NCI-H128 (cell line): ENCODE measurements at regions not wholly inside any gene's neighbourhood (a gene's known extent, or its start where the extent isn't known, plus 50 kb on each side); places are given as distances from the start of the nearest gene placed in this dataset.
A peak's percentile ranks its signal among the peaks of the same experiment; 100 is the strongest.

ENCODE experiments used
- DNase-seq: peaks from one replicate; lab custom pipeline; 2025; ENCODE audit not compliant: unreplicated experiment; lab: John Stamatoyannopoulos, UW

- no peak for DNase-seq
These were observed 295.8 kb downstream of the GABRB3 start for GRCh38 chr15:26477044-26477443.

GRCh38 chr15:26475554-26475953 lies 297.3 kb downstream of the GABRB3 start:
- DNase-seq: no peak

GRCh38 chr15:26472661-26473060 lies 300.2 kb downstream of the GABRB3 start:
- DNase-seq: no peak

GRCh38 chr15:26461847-26462608 lies 310.8 kb downstream of the GABRB3 start:
- no peak for DNase-seq

- DNase-seq: no peak
These were observed 312.7 kb downstream of the GABRB3 start for GRCh38 chr15:26460165-26460564.

- no peak for DNase-seq
These were observed 317.0 kb downstream of the GABRB3 start for GRCh38 chr15:26455828-26456227.

- DNase-seq: no peak
These were observed 319.0 kb downstream of the GABRB3 start for GRCh38 chr15:26453914-26454313.

GRCh38 chr15:26451995-26452394 lies 320.9 kb downstream of the GABRB3 start:
- no peak for DNase-seq

GRCh38 chr15:26449291-26449690 lies 323.6 kb downstream of the GABRB3 start:
- DNase-seq: no peak

GRCh38 chr15:26443321-26443720 lies 329.5 kb downstream of the GABRB3 start:
- no peak for DNase-seq

GRCh38 chr15:26442680-26443079 lies 330.2 kb downstream of the GABRB3 start:
- no peak for DNase-seq

GRCh38 chr15:26439681-26440080 lies 333.2 kb downstream of the GABRB3 start:
- no peak for DNase-seq

- no peak for DNase-seq
These were observed 334.1 kb downstream of the GABRB3 start for GRCh38 chr15:26438718-26439117.

GRCh38 chr15:26438316-26438715 lies 334.6 kb downstream of the GABRB3 start:
- DNase-seq: no peak

GRCh38 chr15:26433818-26434217 lies 339.0 kb downstream of the GABRB3 start:
- no peak for DNase-seq

GRCh38 chr15:26433060-26433459 lies 339.8 kb downstream of the GABRB3 start:
- DNase-seq: no peak

- DNase-seq: no peak
These were observed 351.8 kb downstream of the GABRB3 start for GRCh38 chr15:26421065-26421464.

GRCh38 chr15:26395624-26396023 lies 377.2 kb downstream of the GABRB3 start:
- no peak for DNase-seq

- no peak for DNase-seq
These were observed 378.1 kb downstream of the GABRB3 start for GRCh38 chr15:26394801-26395200.

GRCh38 chr15:26392956-26393355 lies 379.9 kb downstream of the GABRB3 start:
- no peak for DNase-seq

- DNase-seq: peak; percentile 23
These were observed 381.2 kb downstream of the GABRB3 start for GRCh38 chr15:26391567-26392194.

- no peak for DNase-seq
These were observed 390.3 kb downstream of the GABRB3 start for GRCh38 chr15:26382444-26383072.
